NT2/D1 (cell line): ENCODE measurements at regions not wholly inside any gene's neighbourhood (a gene's known extent, or its start where the extent isn't known, plus 50 kb on each side); places are given as distances from the start of the nearest gene placed in this dataset.

Experiments
- SUZ12 ChIP-seq: IDR thresholded peaks from 2 replicates; pipeline ENCODE4 v1.6.1; 2011; ENCODE audit not compliant: insufficient read length, insufficient read depth; ENCODE audit errors: extremely low read depth
- YY1 ChIP-seq: IDR thresholded peaks from 2 replicates; pipeline ENCODE4 v1.6.1; 2011; ENCODE audit not compliant: insufficient read length, insufficient read depth
- ZNF274 ChIP-seq: IDR thresholded peaks from 2 replicates; pipeline ENCODE4 v1.6.1; 2011; ENCODE audit warnings: mild to moderate bottlenecking, low read depth, low read length

DNA sequence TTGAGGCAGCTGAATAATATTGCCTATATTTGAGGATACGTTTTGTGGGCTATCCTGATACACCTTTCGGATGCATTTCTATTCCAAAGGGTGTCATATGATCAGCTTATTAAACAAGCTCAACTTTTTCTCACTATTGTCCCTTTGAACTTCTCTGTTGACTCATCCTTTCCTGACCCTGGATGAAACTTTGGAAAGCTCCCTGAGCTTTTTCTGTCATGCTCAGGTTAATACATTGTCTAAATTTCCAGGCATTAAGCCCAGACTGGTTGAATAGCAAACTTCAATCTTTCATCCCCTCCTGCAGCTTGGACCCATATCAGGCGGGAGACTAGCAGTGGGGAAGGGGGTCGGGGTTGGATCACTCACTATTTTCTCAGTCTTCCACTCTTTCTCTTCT is 104.9 kb upstream of the PTPN3 start:
- no peak for TF ChIP-seq SUZ12
- no peak for TF ChIP-seq YY1
- TF ChIP-seq ZNF274: no peak
